HCT116 (cell line): ENCODE measurements at regions not wholly inside any gene's neighbourhood (a gene's known extent, or its start where the extent isn't known, plus 50 kb on each side); places are given as distances from the start of the nearest gene placed in this dataset.

ENCODE experiments used
- CEBPB ChIP-seq: IDR thresholded peaks from 2 replicates; pipeline ENCODE4 v1.6.1; 2012; ENCODE audit warnings: low read depth
- CTCF ChIP-seq, 3 experiments: fragments of 200-600 bp in 1 of 3; sonication (generic) in 1 of 3; IDR thresholded peaks in 2 of 3; conservative IDR thresholded peaks in 1 of 3; 2 replicates each; pipeline ENCODE4 v1.5.1; 2012 to 2017; ENCODE audit warnings: low read depth in 2 of 3, low read length in 2 of 3, antibody characterized with exemption in 1 of 3, borderline replicate concordance in 1 of 3, control low read depth in 1 of 3, mild to moderate bottlenecking in 1 of 3, mixed read lengths in 1 of 3, mixed run types in 1 of 3, moderate library complexity in 1 of 3; ENCODE audit not compliant: insufficient read depth in 1 of 3
- EZH2 ChIP-seq: fragments of 200-600 bp; sonication (generic); IDR thresholded peaks from 2 replicates; pipeline ENCODE4 v1.6.1; 2017; ENCODE audit warnings: antibody characterized with exemption, mixed run types
- POLR2A ChIP-seq: IDR thresholded peaks from 2 replicates; pipeline ENCODE4 v1.7.0; 2011; ENCODE audit warnings: borderline replicate concordance; ENCODE audit not compliant: insufficient read depth, insufficient read length; ENCODE audit errors: extremely low read depth
- POLR2AphosphoS5 ChIP-seq: IDR thresholded peaks from 2 replicates; pipeline ENCODE4 v1.6.1; 2011; ENCODE audit warnings: mild to moderate bottlenecking, low read depth, low read length, moderate library complexity
- RAD21 ChIP-seq: IDR thresholded peaks from 2 replicates; pipeline ENCODE4 v1.6.1; 2012; ENCODE audit warnings: low read depth, mild to moderate bottlenecking

- TF ChIP-seq CTCF (IDR thresholded peaks at IDR 0.05 in 2 of 3, conservative IDR thresholded peaks at IDR 0.05 in 1 of 3; ENCODE audit: borderline replicate concordance in 1 of 3, insufficient read depth in 1 of 3, low read depth in 2 of 3, low read length in 2 of 3) (no peak), CEBPB (no peak), POLR2A (no peak), RAD21 (no peak), EZH2 (no peak), POLR2AphosphoS5 (no peak)
These were observed 50.4 kb upstream of the ENPP7 start for GRCh38 chr17:79680318-79680695.
